GM19240 (cell line): ENCODE measurements at regions not wholly inside any gene's neighbourhood (a gene's known extent, or its start where the extent isn't known, plus 50 kb on each side); places are given as distances from the start of the nearest gene placed in this dataset.

Experiments
- DNase-seq: peaks from one replicate; pipeline ENCODE4 v3.0.0; 2011; ENCODE audit warnings: low spot score; ENCODE audit not compliant: insufficient read length

DNA sequence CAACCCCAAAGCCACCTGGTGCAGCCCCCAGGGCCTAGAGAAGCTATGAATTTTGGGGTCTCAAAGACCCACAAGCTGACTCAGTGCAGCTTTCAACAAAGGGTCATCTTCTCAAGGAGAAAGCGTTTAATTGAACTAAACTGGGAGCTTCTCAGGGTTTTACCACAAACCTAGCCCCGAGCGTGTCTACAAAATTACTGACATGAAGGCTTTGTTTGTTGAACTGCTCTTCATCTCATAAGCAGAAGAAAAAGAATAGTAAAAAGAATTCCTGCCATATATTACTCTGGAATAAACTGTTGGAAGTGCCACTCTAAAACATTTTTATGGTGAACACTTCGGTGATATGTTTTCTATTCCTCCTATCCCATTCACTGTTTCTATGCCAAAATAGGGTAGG lies 50.8 kb upstream of the INCENP start:
- DNase-seq = no peak

DNA sequence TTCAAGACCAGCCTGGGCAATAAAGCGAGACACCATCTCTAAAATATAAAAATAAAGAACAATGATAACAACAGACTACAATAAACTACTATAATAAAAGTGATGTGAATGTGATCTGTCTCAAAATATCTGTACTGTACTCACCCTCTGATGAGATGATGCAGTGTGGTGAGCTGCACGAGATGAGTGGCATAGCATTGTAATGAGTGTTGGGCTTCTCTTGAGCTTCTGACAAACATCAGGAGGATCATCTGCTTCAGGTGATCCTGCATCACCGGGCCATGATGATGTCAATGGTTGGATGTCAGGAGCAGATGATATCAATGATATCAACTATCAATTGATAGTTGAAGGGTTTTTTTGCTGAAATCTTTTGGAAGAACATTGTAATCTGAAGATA lies 52.4 kb upstream of the INCENP start:
- DNase-seq = no peak

DNA sequence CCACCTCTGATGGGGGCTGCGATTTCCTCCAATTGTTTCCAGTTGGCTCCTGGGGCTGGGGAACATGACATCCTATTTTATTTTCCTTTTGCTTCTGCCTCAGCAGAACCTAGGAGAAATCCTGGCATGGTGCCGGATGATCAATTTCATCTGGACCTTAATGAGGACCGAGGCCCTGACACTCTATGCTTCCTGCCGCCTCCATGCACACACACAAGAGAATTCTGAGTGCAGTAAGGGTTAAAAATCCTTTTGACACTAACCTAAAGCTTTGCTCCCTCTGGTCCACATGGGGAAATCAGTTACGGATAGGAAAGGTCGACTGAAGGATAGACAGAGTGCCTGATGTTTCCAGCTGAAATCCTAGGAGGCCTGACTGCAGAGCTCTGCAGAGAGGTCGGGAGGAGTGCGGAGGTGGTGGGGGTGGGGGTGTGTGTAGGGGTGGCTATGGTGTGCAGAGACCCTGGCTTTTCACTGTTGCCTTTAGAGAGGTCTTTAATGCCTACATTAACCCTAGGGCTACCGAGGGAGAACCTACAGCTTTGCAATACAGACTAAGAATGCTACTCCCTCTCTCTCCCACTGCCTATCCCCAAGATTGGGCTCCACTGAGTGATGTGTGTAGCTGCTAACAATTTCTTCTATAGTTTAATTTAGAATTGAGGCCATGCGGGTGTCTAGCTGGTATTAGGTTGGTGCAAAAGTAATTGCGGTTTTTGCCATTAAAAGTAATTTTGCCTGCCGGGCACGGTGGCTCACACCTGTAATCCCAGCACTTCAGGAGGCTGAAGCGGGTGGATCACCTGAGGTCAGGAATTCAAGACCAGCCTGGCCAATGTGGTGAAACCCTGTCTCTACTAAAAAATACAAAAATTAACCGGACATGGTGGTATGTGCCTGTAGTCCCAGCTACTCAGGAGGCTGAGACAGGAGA lies 53.6 kb upstream of the INCENP start:
- DNase-seq = no peak

DNA sequence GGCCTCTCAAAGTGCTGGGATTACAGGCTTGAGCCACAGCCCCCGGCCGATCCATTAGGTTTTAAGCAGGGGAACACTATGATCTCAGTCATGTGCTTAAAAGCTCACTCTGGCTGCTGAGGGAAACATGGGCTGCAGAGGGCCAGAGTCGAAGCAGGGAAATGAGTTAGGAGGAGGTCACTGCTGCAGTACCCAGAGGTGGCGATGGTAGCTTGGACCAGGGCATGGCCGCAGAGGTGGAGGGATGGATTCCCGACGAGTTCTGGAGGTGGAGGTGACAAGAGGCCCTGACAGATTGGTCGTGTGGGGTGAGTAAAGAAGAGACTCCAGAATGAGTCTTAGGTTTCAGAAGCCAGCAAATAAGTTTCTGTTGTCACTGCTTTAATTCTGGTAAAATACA lies 54.4 kb upstream of the INCENP start:
- peak; percentile 23 for DNase-seq

DNA sequence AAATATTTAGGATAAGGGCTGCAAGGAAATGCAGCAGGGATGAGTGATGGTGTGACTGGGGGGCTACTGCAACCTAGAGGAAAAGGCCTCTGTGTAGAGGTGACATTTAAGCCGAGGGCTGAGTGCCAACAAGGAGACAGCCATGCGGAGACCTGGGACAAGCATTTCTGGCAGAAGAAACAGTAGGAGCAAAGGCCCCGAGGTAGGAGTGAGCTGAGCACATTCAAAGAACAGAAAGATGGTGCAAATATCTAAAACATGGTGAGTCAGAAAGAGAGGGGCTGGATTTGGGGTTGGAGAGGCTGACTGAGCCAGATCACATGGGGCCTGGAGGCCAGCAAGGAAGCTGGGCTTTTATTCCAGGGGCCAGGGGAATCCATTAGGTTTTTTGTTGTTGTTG lies 55.1 kb upstream of the INCENP start:
- DNase-seq = no peak

DNA sequence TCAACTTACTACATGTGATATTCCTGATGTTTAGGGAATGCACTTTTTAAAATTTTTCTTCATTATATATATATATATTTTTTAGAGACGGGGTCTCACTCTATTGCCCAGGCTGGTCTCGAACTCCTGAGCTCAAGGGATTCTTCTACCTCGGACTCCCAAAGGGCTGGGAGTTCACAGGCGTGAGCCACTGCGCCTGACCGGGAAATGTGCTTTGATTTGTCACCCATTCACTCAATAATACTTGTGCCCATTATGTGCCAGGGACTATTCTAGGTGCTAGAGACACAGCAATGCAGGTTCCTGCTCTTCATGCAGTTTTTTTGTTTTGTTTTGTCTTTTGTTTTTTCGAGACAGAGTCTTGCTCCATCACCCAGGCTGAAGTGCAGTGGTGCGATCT lies 56.1 kb upstream of the INCENP start:
- DNase-seq = no peak

DNA sequence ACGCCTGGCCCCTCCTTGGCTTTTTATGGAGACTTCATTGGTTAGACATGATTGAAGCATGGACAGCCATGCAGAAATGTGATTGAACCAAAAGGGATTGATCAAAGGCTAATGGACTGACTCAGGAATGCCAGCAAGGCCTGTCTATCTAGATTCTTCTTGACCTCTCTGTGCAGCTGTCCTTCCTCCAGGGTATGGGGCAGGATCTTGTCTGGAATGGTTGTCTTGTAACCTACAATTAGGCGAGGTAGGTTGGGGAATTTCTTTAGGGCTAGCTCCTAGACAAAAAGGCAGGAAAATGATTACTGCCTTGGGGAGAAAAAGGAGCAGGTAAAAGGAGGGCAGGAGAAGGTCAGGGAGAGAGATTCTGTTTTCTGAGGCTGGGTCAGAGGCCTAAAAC lies 59.6 kb upstream of the INCENP start:
- no peak for DNase-seq

DNA sequence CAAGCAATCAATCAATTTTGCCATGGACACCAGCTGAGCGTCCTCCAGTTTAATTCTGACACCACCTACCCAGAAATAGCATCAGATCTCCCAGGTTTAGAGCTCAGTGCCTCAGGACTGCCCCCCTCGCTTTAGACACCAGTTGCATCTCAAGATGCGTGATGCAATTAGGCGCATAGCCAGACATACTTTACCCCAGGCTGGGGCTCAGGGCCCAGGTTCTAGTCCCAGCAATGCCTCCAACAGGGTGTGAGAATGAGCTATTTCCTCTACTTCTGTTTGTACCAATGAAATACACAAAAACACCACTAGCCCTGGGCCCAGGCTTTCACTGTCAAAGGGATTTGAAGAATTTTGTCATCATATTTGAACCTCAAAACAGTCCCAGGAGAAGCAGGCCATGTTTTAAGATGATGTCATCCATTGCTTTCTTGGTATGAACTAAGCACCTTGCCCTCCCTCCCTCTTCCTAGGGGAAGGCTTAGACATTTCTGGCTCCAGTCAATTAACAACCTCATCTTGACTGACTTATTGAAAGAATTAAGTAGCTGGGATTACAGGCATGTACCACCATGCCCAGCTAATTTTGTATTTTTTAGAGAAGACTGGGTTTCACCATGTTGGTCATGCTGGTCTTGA lies 61.5 kb upstream of the INCENP start:
- no peak for DNase-seq

DNA sequence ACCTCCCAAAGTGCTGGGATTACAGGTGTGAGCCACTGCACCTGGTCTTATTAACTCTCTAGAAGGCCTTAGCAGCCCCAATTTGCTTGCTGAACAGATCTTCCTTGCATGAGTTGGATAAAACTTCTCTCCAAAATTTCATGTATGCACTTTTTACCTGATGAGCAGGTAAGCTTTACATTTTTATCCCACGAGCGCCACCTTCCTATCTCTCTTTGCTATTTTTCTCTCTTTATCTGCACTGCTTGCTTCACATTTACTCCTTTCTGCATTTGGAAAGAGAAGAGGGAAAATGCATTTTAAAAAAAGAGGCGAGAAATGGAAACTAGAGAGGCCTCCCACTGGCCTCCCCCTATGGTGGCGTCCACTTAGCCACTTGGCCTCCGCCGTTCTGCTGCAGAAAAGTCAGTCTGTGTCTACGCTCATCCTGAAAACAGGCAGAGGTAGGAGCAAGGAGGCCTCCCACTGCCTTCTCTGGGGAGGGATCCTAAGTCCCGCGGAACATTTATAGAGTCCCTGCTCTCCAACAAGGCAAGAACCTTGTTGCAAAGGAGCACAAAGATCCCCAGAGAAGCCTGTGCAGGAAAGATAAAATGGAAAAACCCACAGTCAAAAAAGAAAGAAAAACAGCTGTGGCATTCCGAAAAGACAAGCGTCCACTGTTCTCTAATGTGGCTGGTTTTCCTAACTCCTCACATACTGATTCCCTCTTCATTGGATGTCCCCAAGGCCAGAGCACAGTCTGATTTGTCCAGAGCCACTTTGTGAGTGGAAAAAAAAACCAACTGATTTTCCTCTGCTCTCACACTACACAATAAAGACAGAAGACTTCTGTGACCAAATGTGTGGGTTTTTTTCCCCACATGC lies 62.2 kb upstream of the INCENP start:
- DNase-seq = no peak

DNA sequence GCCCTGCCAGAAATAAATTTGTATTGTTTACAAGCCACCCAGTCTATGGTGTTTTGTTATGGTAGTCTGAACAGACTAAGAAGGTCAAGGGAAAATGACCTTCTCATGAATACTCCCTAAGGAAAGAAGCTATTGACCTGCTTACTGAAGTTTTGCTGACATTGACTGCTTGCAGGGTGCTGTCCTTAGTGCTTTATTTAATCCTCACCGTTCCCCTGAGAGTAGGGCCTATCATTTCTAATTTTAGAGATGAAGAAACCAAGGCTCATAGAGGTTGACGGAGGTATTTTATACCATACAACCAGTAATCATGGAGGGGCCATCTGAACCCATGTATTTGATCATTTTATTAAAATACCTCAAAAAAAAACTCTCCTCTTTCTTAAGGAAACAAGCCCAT lies 66.7 kb upstream of the INCENP start:
- DNase-seq = no peak

DNA sequence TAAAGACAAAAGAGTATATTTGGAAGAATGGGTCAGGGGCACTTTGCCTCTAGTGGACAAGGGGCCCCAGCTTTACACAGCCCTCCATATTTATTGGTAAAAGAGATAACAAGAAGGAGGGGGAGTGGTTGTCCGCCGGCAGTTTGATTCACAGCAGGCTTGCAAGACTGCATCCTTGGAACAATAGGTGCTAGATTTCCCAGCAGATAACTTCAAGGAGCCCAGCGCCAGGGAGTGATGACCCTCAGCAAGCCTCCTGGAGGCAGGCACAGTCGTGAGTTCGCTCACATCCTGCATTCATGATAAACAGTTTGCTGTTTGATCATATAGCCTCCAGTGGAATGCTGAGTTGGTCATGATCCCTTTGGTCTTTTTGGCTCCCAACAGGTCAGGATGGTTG lies 67.8 kb upstream of the INCENP start:
- DNase-seq = no peak

DNA sequence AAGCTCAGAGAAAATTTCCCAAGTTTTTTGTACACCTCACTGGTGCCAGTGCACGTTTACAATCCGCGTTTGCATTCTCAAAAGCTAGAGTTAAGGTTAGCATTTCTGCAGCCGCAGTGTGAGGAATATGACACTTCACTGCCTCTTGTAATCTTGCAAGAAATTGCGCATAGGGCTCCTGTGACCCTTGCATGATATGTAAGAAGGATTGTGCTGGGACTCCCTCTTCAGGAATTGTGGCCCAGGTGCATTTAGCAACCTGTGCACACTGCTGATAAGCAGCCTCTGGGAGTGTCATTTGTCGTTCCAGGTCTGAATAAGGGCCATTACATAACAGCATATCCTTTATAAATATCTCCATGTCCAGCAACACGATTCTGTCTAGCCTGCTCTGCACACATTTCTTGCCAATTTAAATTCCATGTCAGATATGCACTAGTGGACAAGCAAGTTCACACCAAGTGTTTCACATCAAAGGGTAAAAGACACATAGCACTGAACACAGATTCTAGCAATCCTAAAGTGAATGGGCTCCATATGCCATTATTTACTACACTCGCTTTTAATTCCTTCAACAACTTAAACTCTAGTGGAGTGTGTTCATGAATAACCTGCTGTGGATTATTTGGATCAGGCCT lies 69.2 kb upstream of the INCENP start:
- no peak for DNase-seq

DNA sequence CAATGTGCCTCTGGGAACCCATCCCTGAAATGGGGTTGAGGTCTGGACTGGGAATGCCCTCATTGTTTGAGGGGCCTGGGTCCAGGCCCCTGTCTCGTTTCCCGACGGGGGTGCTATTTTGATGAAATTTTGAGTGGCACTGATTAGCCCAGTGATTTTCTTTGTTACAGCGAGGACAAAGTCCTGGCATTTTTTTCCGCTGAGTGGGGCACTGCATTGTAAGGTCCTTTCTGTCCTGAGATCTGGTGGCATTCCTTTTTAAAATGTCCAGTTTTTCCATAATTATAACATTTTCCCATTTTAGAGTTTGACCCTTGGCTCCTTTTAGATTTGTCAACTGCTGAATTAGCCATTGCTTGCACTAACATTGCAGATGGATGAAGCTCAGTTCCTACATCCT lies 69.7 kb upstream of the INCENP start:
- DNase-seq = no peak

DNA sequence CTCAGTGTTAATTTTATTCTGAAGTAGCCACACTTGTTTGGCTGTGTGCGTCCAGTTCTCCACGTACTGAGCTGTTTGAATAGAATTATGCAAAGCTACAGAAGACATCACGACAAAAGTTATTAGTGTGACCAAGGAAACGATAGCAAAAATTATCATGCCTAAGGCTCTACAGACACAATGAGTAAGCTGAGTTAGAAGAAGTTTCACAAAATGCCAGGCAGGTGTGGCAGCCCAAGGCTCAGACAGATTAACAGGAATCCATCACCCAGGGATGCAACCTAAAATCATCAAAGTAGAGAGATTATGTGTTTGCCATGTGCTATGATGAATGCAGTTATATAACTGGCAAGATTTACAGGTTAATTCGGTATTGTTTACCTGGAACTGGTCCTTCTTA lies 73.1 kb upstream of the INCENP start:
- no peak for DNase-seq

DNA sequence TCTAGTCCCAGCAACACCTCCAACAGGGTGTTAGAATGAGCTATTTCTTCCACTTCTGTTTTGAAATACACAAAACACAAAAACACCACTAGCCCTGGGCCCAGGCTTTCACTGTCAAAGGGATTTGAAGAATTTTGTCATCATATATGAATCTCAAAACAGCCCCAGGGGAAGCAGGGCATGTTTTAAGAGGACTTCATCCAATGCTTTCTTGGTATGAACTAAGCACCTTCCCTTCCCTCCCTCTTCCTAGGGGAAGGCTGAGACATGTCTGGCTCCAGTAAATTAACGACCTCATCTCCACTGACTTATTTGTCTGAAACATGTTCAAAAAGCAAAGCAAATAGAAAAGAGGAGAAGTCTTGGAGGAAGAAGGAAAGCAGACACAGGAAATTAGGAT lies 75.7 kb upstream of the INCENP start:
- no peak for DNase-seq

DNA sequence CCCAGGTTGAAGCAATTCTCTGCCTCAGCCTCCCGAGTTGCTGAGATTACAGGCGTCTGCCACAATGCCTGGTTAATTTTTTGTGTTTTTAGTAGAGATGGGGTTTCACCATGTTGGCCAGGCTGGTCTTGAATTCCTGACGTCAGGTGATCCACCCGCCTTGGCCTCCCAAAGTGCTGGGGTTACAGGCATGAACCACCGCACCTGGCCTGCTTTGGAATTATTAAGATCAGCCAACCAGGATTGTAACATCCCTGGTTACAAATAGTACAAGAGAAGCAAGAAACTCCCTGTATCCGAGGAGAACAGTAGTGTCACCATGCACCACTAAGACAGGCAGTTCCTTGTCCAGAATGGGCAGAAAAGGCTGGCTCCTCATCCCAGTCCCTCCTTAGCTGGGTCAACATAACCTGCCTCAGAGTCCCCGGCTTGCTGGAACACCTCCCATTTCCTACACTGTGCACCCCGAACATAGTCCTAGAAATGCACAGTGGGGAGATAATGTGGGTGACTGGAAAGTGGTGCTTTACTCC lies 77.2 kb upstream of the INCENP start:
- DNase-seq = no peak

DNA sequence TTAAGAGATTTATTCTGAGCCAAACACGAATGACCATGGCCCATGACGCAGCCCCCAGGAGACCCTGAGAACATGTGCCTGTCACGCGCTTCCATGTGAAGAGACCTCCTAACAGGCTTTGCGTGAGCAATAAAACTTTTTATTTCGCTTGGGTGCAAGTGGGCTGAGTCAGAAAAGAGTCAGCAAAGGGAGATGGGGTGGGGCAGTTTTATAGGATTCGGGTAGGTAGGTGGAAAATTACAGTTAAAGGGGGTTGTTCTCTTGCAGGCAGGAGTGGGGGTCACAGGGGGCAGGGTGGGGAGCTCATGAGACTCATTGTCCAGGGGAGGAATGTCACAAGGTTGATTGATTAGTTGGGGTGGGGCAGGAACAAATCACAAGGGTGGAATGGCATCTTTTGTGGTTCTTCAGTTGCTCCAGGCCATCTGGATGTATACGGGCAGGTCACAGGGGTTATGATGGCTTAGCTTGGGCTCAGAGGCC lies 77.2 kb upstream of the FTH1 start:
- no peak for DNase-seq

DNA sequence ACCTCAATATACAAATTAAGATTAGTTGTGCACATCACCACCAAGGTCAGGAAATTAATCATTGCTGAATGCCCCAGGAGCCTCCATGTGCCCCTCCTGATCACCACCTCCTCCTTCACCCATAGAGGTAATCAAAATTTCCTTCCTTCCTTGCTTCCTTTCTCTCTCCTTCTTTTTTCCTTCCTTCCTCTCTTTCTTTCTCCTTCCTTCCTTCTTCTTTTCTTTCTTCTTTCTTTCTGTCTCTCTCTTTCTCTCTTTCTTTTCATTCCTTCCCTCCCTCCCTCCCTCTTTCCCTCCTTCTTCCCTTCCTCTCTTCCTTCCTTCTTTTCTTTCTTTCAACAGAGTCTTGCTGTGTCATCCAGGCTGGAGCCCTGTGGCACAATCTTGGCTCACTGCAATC lies 67.9 kb upstream of the FTH1 start:
- no peak for DNase-seq

DNA sequence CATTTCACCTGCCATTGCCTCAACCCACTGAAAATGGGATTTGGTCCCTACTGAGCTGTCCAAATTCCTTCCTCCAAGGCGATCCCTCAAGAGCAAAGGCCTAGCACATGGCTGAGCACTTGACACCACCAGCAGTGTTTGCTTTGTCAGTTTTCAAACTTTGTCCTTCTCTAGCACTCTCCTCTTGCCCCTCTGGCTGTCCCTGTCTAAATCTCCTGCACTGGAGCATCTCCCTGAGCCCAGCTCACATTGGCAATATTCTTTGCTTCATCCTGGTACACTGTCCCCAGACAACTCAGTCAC lies 66.6 kb upstream of the FTH1 start:
- no peak for DNase-seq

DNA sequence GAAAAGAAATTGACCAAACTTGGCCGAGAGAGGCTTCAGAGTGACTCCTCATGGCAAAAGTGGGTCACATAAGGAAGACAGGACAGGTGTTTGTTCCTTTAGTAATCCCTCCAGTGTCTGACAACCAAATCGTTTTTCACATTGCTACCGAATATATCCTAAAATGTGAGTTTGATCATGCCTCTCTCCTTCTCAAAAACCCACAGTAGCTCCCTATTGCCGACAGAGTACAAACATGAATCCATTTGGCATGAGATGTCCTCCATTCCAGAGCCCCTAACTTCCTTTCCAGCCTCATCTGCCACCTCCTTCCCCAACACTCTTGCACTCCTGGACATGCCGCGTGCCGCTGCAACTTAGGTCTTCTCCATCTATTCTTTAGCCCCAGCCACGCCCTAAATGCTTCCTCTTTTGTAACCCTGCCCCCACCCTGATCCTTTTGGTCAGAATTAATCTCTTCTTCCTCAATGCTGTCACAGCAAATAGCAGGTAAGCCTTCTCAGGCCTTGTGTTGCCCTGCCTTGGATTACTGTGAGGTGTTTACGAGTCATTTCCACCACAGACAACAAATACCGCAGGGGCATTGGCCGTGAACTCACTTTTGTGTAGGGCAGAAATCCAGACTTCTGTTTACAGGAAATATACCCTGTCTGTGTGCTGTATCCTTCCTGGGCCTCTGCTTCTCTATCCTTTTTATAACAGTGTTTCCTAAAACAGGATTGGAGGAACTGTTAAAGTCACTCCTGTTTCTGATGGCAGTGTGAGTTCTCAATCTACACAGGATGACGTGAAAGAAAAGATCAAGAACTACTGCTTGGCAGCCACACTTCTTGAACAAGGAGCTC lies 66.0 kb upstream of the FTH1 start:
- no peak for DNase-seq
